SK-N-SH (cell line): ENCODE measurements at regions not wholly inside any gene's neighbourhood (a gene's known extent, or its start where the extent isn't known, plus 50 kb on each side); places are given as distances from the start of the nearest gene placed in this dataset.

Experiments used
- CTCF ChIA-PET: fragments of 300-600, 350-600 bp; formaldehyde crosslinking; extraction: SDS; loops from one replicate; lab custom pipeline; 2021; lab: Yijun Ruan, JAX
- POLR2A ChIA-PET: fragments of 350-600 bp; sonication (Branson Sonifier 250); formaldehyde crosslinking; extraction: SDS; loops from one replicate; lab custom pipeline; 2020; ENCODE audit warnings: antibody characterized with exemption, inconsistent platforms; lab: Yijun Ruan, JAX
- DNase-seq: peaks from one replicate; pipeline ENCODE4 v3.0.0; 2012
- H2AFZ ChIP-seq: fragments of 200-600 bp; sonication (generic); 2 replicates; pipeline ENCODE4 v1.8.1; 2016; ENCODE audit warnings: antibody characterized with exemption, mild to moderate bottlenecking, low read depth
- H3F3A ChIP-seq: fragments of 200-600 bp; sonication (generic); replicated peaks from 2 replicates; pipeline ENCODE3; 2016; ENCODE audit warnings: antibody characterized with exemption, mild to moderate bottlenecking; ENCODE audit not compliant: insufficient read depth
- H3K27ac ChIP-seq, 2 experiments: fragments of 200-500 bp in 1 of 2; fragments of 200-600 bp in 1 of 2; sonication (Bioruptor generic) in 1 of 2; sonication (generic), shearing (Covaris generic) in 1 of 2; 2 replicates each; pipeline versions ENCODE4 v1.5.1 to v1.6.1; 2014 to 2016; ENCODE audit warnings: low read depth in 2 of 2, inconsistent platforms in 1 of 2, low read length in 1 of 2, mild to moderate bottlenecking in 1 of 2, mixed read lengths in 1 of 2
- H3K27me3 ChIP-seq: fragments of 200-600 bp; sonication (generic), shearing (Covaris generic); 2 replicates; pipeline ENCODE4 v1.6.1; 2016; ENCODE audit warnings: mixed run types; ENCODE audit not compliant: insufficient read depth
- H3K36me3 ChIP-seq, 2 experiments: fragments of 200-500 bp in 1 of 2; fragments of 200-600 bp in 1 of 2; sonication (Bioruptor generic) in 1 of 2; sonication (generic) in 1 of 2; replicated peaks in 1 of 2; 2 replicates each; pipeline versions ENCODE3 to v1.5.1; 2014 to 2016; ENCODE audit warnings: low read length in 1 of 2, mild to moderate bottlenecking in 1 of 2; ENCODE audit not compliant: insufficient read depth in 2 of 2, control insufficient read depth in 1 of 2
- H3K4me1 ChIP-seq, 2 experiments: fragments of 200-500 bp in 1 of 2; fragments of 200-600 bp in 1 of 2; sonication (Bioruptor generic) in 1 of 2; sonication (generic), shearing (Covaris generic) in 1 of 2; 2 replicates each; pipeline versions ENCODE4 v1.5.1 to v1.6.1; 2014 to 2016; ENCODE audit warnings: low read depth in 1 of 2, low read length in 1 of 2, mixed run types in 1 of 2; ENCODE audit not compliant: insufficient read depth in 2 of 2, control insufficient read depth in 1 of 2
- H3K4me2 ChIP-seq: fragments of 200-600 bp; sonication (generic), shearing (Covaris generic); 2 replicates; pipeline ENCODE4 v1.6.1; 2017; ENCODE audit warnings: mixed run types
- H3K4me3 ChIP-seq, 2 experiments: fragments of 200-500 bp in 1 of 2; fragments of 200-600 bp in 1 of 2; sonication (Bioruptor generic) in 1 of 2; sonication (generic), shearing (Covaris generic) in 1 of 2; 2 replicates each; pipeline versions ENCODE4 v1.5.1 to v1.8.1; 2014 to 2016; ENCODE audit warnings: low read depth in 2 of 2, inconsistent platforms in 1 of 2, low read length in 1 of 2, mild to moderate bottlenecking in 1 of 2, mixed read lengths in 1 of 2, moderate library complexity in 1 of 2
- H3K79me2 ChIP-seq: fragments of 200-600 bp; sonication (generic); 2 replicates; pipeline ENCODE4 v1.8.1; 2017; ENCODE audit warnings: mild to moderate bottlenecking; ENCODE audit not compliant: insufficient read depth
- H3K9ac ChIP-seq: fragments of 200-600 bp; sonication (generic); 2 replicates; pipeline ENCODE4 v1.6.1; 2017; ENCODE audit warnings: mixed run types
- H3K9me2 ChIP-seq: fragments of 200-600 bp; sonication (generic); 2 replicates; pipeline ENCODE4 v1.6.1; 2017; ENCODE audit warnings: mixed run types
- H3K9me3 ChIP-seq: fragments of 200-600 bp; sonication (generic); 2 replicates; pipeline ENCODE4 v1.6.1; 2017; ENCODE audit warnings: mixed run types, mild to moderate bottlenecking, moderate library complexity
- H4K20me1 ChIP-seq: fragments of 200-600 bp; sonication (generic); 2 replicates; pipeline ENCODE4 v1.6.1; 2017; ENCODE audit warnings: mild to moderate bottlenecking, mixed run types; ENCODE audit not compliant: insufficient read depth
- CTCF ChIP-seq: fragments of 200-600 bp; sonication (generic); IDR thresholded peaks from 2 replicates; pipeline ENCODE4 v1.6.1; 2017; ENCODE audit warnings: antibody characterized with exemption, mild to moderate bottlenecking, moderate library complexity
- ELF1 ChIP-seq: IDR thresholded peaks from 2 replicates; pipeline ENCODE4 v1.4.0; 2012
- FOSL2 ChIP-seq: IDR thresholded peaks from 2 replicates; pipeline ENCODE4 v1.4.0; 2012; ENCODE audit warnings: low read depth, mild to moderate bottlenecking, moderate library complexity, borderline replicate concordance
- FOXJ3 ChIP-seq: sonication (generic); formaldehyde crosslinking; IDR thresholded peaks from 2 replicates; pipeline ENCODE4 v1.5.1; 2020; ENCODE audit warnings: mild to moderate bottlenecking, missing genetic modification reagents
- GABPA ChIP-seq: IDR thresholded peaks from 2 replicates; pipeline ENCODE4 v1.4.0; 2012; ENCODE audit warnings: low read depth, mild to moderate bottlenecking
- IRF3 ChIP-seq: fragments of 150-350 bp; IDR thresholded peaks from 2 replicates; pipeline ENCODE4 v1.6.1; 2016; ENCODE audit warnings: mild to moderate bottlenecking, low read depth, low read length
- JUND ChIP-seq: IDR thresholded peaks from 2 replicates; pipeline ENCODE4 v1.4.0; 2012
- MAX ChIP-seq: IDR thresholded peaks from 2 replicates; pipeline ENCODE4 v1.4.0; 2012; ENCODE audit warnings: low read depth
- MXI1 ChIP-seq: IDR thresholded peaks from 2 replicates; pipeline ENCODE4 v1.6.1; 2012; ENCODE audit warnings: mild to moderate bottlenecking, low read depth, low read length, improper control_type of control experiment
- NFIC ChIP-seq: IDR thresholded peaks from 2 replicates; pipeline ENCODE4 v1.4.0; 2012; ENCODE audit warnings: borderline replicate concordance
- PBX3 ChIP-seq: IDR thresholded peaks from 2 replicates; pipeline ENCODE4; 2012
- POLR2AphosphoS5 ChIP-seq: IDR thresholded peaks from 2 replicates; pipeline ENCODE4 v1.6.1; 2012; ENCODE audit warnings: low read depth, low read length
- RAD21 ChIP-seq: IDR thresholded peaks from 2 replicates; pipeline ENCODE4 v1.6.1; 2012; ENCODE audit warnings: mild to moderate bottlenecking, low read length
- REST ChIP-seq: IDR thresholded peaks from 2 replicates; pipeline ENCODE4 v1.6.1; 2012; ENCODE audit warnings: mild to moderate bottlenecking, low read depth, low read length, moderate library complexity
- SMC3 ChIP-seq: IDR thresholded peaks from 2 replicates; pipeline ENCODE4 v1.6.1; 2012; ENCODE audit warnings: low read depth, low read length, improper control_type of control experiment
- USF1 ChIP-seq: IDR thresholded peaks from 2 replicates; pipeline ENCODE4 v1.4.0; 2012; ENCODE audit warnings: low read depth, borderline replicate concordance
- USF2 ChIP-seq: fragments of 150-350 bp; IDR thresholded peaks from 2 replicates; pipeline ENCODE4 v1.6.1; 2017; ENCODE audit warnings: antibody characterized with exemption, low read length, low read depth, borderline replicate concordance
- WGBS: methylation state at CpG from one replicate; pipeline ENCODE4 v1.1.6; 2017; ENCODE audit warnings: low lambda C conversion rate; 5-methylcytosine and 5-hydroxymethylcytosine counted together

- ChIA-PET CTCF (interaction anchor here (2.0 kb wide), 1 partner anchor 9 kb away, joined by 5 read pairs; no protein-coding TSS in a partner anchor), POLR2A (no interaction called here)
- H3K9me2 ChIP-seq, result no peaks in the 10 kb centered on the region
- no peak overlapping the region for H3K27ac ChIP-seq
- H3F3A ChIP-seq, result no peaks in the 10 kb centered on the region
- no peaks in the 10 kb centered on the region for H3K27me3 ChIP-seq
- no peak for DNase-seq
- H3K4me2 ChIP-seq, result no peak overlapping the region
- H3K36me3 ChIP-seq, result no peaks in the 10 kb centered on the region
- TF ChIP-seq SMC3 (no peak), FOSL2 (no peak), JUND (no peak), FOXJ3 (CRISPR knock-in tag) (no peak), MXI1 (no peak), POLR2AphosphoS5 (no peak), USF1 (no peak)
- H2AFZ ChIP-seq, result no peak overlapping the region
- WGBS, result 86% methylated on average over 1 of the region's 1 CpG
- H3K4me1 ChIP-seq, result no peaks in the 10 kb centered on the region
- no peak overlapping the region for H3K9ac ChIP-seq
- no peaks in the 10 kb centered on the region for H4K20me1 ChIP-seq
- no peaks in the 10 kb centered on the region for H3K79me2 ChIP-seq
- no peaks in the 10 kb centered on the region for H3K9me3 ChIP-seq
- no peak overlapping the region for H3K4me3 ChIP-seq
Observed at GRCh38 chr3:109982201-109982600, 644.9 kb upstream of the DPPA4 start.

GRCh38 chr3:109984976-109985375 is 647.6 kb upstream of the DPPA4 start:
- no peak for DNase-seq
- no peak overlapping the region for H3K4me3 ChIP-seq
- H3K4me1 ChIP-seq, result no peaks in the 10 kb centered on the region
- ChIA-PET POLR2A (no interaction called here), CTCF (no interaction called here)
- no peaks in the 10 kb centered on the region for H3F3A ChIP-seq
- no peak overlapping the region for H3K27ac ChIP-seq
- no peaks in the 10 kb centered on the region for H3K36me3 ChIP-seq
- no peak overlapping the region for H3K4me2 ChIP-seq
- no peaks in the 10 kb centered on the region for H3K9me2 ChIP-seq
- H3K9me3 ChIP-seq, result no peaks in the 10 kb centered on the region
- no peaks in the 10 kb centered on the region for H3K79me2 ChIP-seq
- no peaks in the 10 kb centered on the region for H3K27me3 ChIP-seq
- no peak overlapping the region for H2AFZ ChIP-seq
- H3K9ac ChIP-seq, result no peak overlapping the region
- no peaks in the 10 kb centered on the region for H4K20me1 ChIP-seq
- no peak for TF ChIP-seq IRF3
- TF ChIP-seq MAX, result no peak
- TF ChIP-seq CTCF, result no peak
- no peak for TF ChIP-seq JUND
- no peak for TF ChIP-seq USF1
- no peak for TF ChIP-seq SMC3
- TF ChIP-seq REST, result no peak
- TF ChIP-seq POLR2AphosphoS5, result no peak
- no peak for TF ChIP-seq RAD21
- no peak for TF ChIP-seq ELF1
- no peak for TF ChIP-seq PBX3
- no peak for TF ChIP-seq NFIC
- TF ChIP-seq USF2, result no peak
- TF ChIP-seq GABPA, result no peak
- TF ChIP-seq FOXJ3 (CRISPR knock-in tag), result no peak
